ENCODE measurements at regions not wholly inside any gene's neighbourhood (a gene's known extent, or its start where the extent isn't known, plus 50 kb on each side); places are given as distances from the start of the nearest gene placed in this dataset.

DNA sequence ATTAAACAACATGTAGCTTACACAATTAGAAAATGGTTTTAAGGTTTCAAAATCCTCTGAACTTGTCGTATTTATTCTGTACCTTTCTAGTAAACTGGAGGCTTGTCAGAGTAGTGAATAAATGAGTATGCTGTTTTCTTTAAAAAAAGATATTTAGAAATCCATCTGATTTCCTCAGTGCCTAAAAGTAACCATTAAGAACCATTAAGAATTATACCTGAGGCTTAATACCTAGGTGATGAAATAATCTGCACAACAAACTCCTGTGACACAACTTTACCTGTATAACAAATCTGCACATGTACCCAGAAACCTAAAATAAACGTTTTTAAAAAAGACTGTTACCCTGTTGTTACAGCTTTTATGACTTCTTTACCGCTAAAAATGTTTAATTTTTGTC is 143.0 kb upstream of the SOX2 start:
- no peak for TF ChIP-seq CTCF (IDR thresholded peaks at IDR 0.05)
- no peak for TF ChIP-seq POLR2A (IDR thresholded peaks at IDR 0.05)

Measured in adrenal gland (tissue), 5 donors.